GM12878 (cell line): ENCODE measurements at regions not wholly inside any gene's neighbourhood (a gene's known extent, or its start where the extent isn't known, plus 50 kb on each side); places are given as distances from the start of the nearest gene placed in this dataset.

Experiments used
- ATAC-seq: fragments of 200-7000 bp; cut with Tn5 transposase; 3 replicates; pipeline ENCODE4 v1.9.1; 2020; ENCODE audit warnings: mild to moderate bottlenecking, moderate library complexity
- BruUV-seq: library from RNA; stranded (reverse); fragments of 400-500 nt; replicated peaks from 2 replicates; lab custom pipeline; 2021; lab: Mats Ljungman, UMichigan
- CTCF ChIA-PET: fragments of 300-600 bp; sonication (Branson Sonifier 250); formaldehyde crosslinking; extraction: SDS; loops from one replicate; lab custom pipeline; 2021; ENCODE audit warnings: inconsistent platforms; lab: Yijun Ruan, JAX
- POLR2A ChIA-PET: fragments of 350-600 bp; formaldehyde crosslinking; extraction: SDS; loops from one replicate; lab custom pipeline; 2021; ENCODE audit warnings: inconsistent platforms; lab: Charles Lee
- RAD21 ChIA-PET: fragments of 300-600 bp; sonication (Branson Sonifier 250); formaldehyde crosslinking; loops from one replicate; lab custom pipeline; 2023; ENCODE audit warnings: antibody characterized with exemption; ENCODE audit not compliant: unreplicated experiment; lab: Charles Lee
- SMC1A ChIA-PET: fragments of 300-600 bp; sonication (Branson Sonifier 250); formaldehyde crosslinking; loops from one replicate; lab custom pipeline; 2023; ENCODE audit not compliant: unreplicated experiment, uncharacterized antibody; lab: Charles Lee
- DNase-seq: peaks from one replicate; pipeline ENCODE4 v3.0.0-alpha.2; 2011; ENCODE audit warnings: low read depth, low spot score
- FAIRE-seq: peaks from 3 replicates; lab custom pipeline; 2011; peaks lifted over from hg19 to GRCh38; lab: Jason Lieb, UNC
- H2AFZ ChIP-seq: 2 replicates; pipeline ENCODE4 v1.6.0; 2011; ENCODE audit warnings: low read depth, low read length, control low read depth; ENCODE audit not compliant: control insufficient read depth
- H3K27ac ChIP-seq: 2 replicates; pipeline ENCODE4 v1.5.1; 2011; ENCODE audit warnings: control low read depth; ENCODE audit not compliant: control insufficient read depth, insufficient read depth
- H3K27me3 ChIP-seq, 2 experiments: replicated peaks in 1 of 2; 2 replicates each; pipeline versions ENCODE4 v1.6.0 to v1.6.1; 2011; ENCODE audit warnings: low read length in 1 of 2; ENCODE audit not compliant: control insufficient read depth in 2 of 2, insufficient read depth in 2 of 2
- H3K36me3 ChIP-seq, 2 experiments: 2 replicates each; pipeline ENCODE4 v1.5.1; 2011; ENCODE audit warnings: low read length in 1 of 2; ENCODE audit not compliant: control insufficient read depth in 2 of 2, insufficient read depth in 2 of 2
- H3K4me1 ChIP-seq: 2 replicates; pipeline ENCODE4 v1.6.1; 2011; ENCODE audit warnings: mild to moderate bottlenecking, low read length, moderate library complexity, mixed read lengths; ENCODE audit not compliant: control insufficient read depth, insufficient read depth
- H3K4me2 ChIP-seq: 2 replicates; pipeline ENCODE4 v1.6.0; 2011; ENCODE audit warnings: control low read depth; ENCODE audit not compliant: control insufficient read depth, insufficient read depth
- H3K4me3 ChIP-seq: fragments of 200-600 bp; sonication (generic); 2 replicates; pipeline ENCODE4 v1.5.1; 2016
- H3K79me2 ChIP-seq: 2 replicates; pipeline ENCODE4 v1.6.0; 2011; ENCODE audit warnings: low read length; ENCODE audit not compliant: control insufficient read depth, insufficient read depth
- H3K9ac ChIP-seq: 2 replicates; pipeline ENCODE4 v1.8.0; 2011; ENCODE audit warnings: low read length, control low read depth, mixed read lengths; ENCODE audit not compliant: control insufficient read depth, insufficient read depth
- H3K9me3 ChIP-seq: replicated peaks from 3 replicates; pipeline ENCODE4 v1.5.1; 2011; ENCODE audit warnings: mild to moderate bottlenecking, low read length; ENCODE audit not compliant: control insufficient read depth, insufficient read depth
- H4K20me1 ChIP-seq: 2 replicates; pipeline ENCODE4 v1.6.0; 2011; ENCODE audit not compliant: control insufficient read depth, insufficient read depth
- ATF2 ChIP-seq: IDR thresholded peaks from 2 replicates; pipeline ENCODE4 v1.6.1; 2012; ENCODE audit warnings: low read length, inconsistent platforms
- BCL3 ChIP-seq: IDR thresholded peaks from 2 replicates; pipeline ENCODE4 v1.6.1; 2011; ENCODE audit warnings: borderline replicate concordance, low read depth, mild to moderate bottlenecking, moderate library complexity, low read length; ENCODE audit not compliant: insufficient read depth, poor library complexity, severe bottlenecking
- BRCA1 ChIP-seq: IDR thresholded peaks from 2 replicates; pipeline ENCODE4 v1.6.1; 2011; ENCODE audit warnings: low read depth, low read length, improper control_type of control experiment
- CUX1 ChIP-seq: IDR thresholded peaks from 2 replicates; pipeline ENCODE4 v1.6.1; 2012; ENCODE audit warnings: improper control_type of control experiment, low read depth, low read length; ENCODE audit not compliant: insufficient replicate concordance
- ESRRA ChIP-seq: IDR thresholded peaks from 2 replicates; pipeline ENCODE4 v1.6.1; 2012; ENCODE audit warnings: mild to moderate bottlenecking, low read length, improper control_type of control experiment
- KAT2A ChIP-seq: conservative IDR thresholded peaks from 2 replicates; pipeline ENCODE4 v1.6.1; 2011; ENCODE audit warnings: low read depth, low read length; ENCODE audit not compliant: control insufficient read depth
- NFYB ChIP-seq: IDR thresholded peaks from 2 replicates; pipeline ENCODE4 v1.6.1; 2011; ENCODE audit warnings: low read depth, mild to moderate bottlenecking, low read length, improper control_type of control experiment, moderate library complexity; ENCODE audit not compliant: insufficient read depth
- PAX5 ChIP-seq: IDR thresholded peaks from 2 replicates; pipeline ENCODE4 v1.6.1; 2011; ENCODE audit warnings: low read depth, low read length, borderline replicate concordance
- SIX5 ChIP-seq: IDR thresholded peaks from 2 replicates; pipeline ENCODE4 v1.6.1; 2011; ENCODE audit warnings: mild to moderate bottlenecking, low read depth, low read length, moderate library complexity; ENCODE audit not compliant: severe bottlenecking
- STAT1 ChIP-seq: fragments of 450-650 bp; conservative IDR thresholded peaks from 2 replicates; pipeline ENCODE4 v1.6.1; 2014; ENCODE audit warnings: antibody characterized with exemption, mild to moderate bottlenecking
- WRNIP1 ChIP-seq: IDR thresholded peaks from 2 replicates; pipeline ENCODE4 v1.6.1; 2011; ENCODE audit warnings: low read depth, low read length, improper control_type of control experiment, borderline replicate concordance
- ZZZ3 ChIP-seq: IDR thresholded peaks from 2 replicates; pipeline ENCODE4 v1.6.1; 2011; ENCODE audit warnings: low read depth; ENCODE audit not compliant: control insufficient read depth, insufficient read length
- WGBS: methylation state at CpG from one replicate; pipeline ENCODE4 v1.1.6; 2016; ENCODE audit warnings: low lambda C conversion rate; ENCODE audit not compliant: insufficient replicate concordance, insufficient coverage; ENCODE audit errors: missing lambda C conversion rate; 5-methylcytosine and 5-hydroxymethylcytosine counted together
- in situ Hi-C: fragments of 300-500 bp; cut with MboI; formaldehyde crosslinking; loops from 9 replicates; pipeline ENCODE4 v1.14.3; 2018; ENCODE audit warnings: mixed read lengths
- intact Hi-C: fragments of 100-400 bp; cut with micrococcal nuclease; formaldehyde crosslinking; loops from one replicate; pipeline ENCODE4 v1.14.2; 2022; ENCODE audit not compliant: unreplicated experiment

DNA sequence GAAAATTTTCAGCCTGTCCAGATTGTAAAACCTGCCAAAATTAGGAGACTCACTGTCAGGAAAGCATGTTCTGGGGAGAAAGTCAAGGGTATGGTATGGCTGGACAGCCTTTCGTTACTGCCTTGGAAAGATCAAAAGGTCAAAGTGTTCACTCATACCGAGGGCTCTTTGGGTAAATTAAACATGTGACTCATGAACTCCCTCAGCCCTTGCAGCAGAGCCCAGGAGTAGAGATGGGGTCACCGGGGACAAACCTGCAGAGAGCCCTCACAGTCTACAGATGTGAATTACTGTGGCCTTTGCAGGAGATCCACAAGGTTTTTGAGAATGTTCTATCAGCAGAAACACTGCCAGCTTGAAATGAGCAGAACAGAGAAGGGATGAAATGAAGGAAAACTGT, 275.7 kb downstream of the KLF6 start:
- ATAC-seq (no peak), DNase-seq (no peak), FAIRE-seq (no peak)
- intact Hi-C loops (no loop called here), in situ Hi-C loops (no loop called here)
- TF ChIP-seq ATF2 (no peak), ZZZ3 (no peak), KAT2A (no peak), SIX5 (no peak), WRNIP1 (no peak), BCL3 (no peak), PAX5 (no peak), ESRRA (no peak), CUX1 (no peak), STAT1 (no peak), BRCA1 (no peak), NFYB (no peak)
- no peak overlapping the region for H3K4me2 ChIP-seq
- H3K79me2 ChIP-seq = no peaks in the 10 kb centered on the region
- no peaks in the 10 kb centered on the region for H3K36me3 ChIP-seq
- WGBS = 31% methylated on average over 3 of the region's 3 CpGs
- CTCF ChIA-PET = no interaction called here
- H3K9me3 ChIP-seq = no peaks in the 10 kb centered on the region
- BruUV-seq = no TSS peak
- RAD21 ChIA-PET = no interaction called here
- no peaks in the 10 kb centered on the region for H3K27me3 ChIP-seq
- H3K9ac ChIP-seq = no peak overlapping the region
- POLR2A ChIA-PET = no interaction called here
- H2AFZ ChIP-seq = no peak overlapping the region
- H4K20me1 ChIP-seq = no peaks in the 10 kb centered on the region
- no peaks in the 10 kb centered on the region for H3K4me1 ChIP-seq
- no peak overlapping the region for H3K27ac ChIP-seq
- SMC1A ChIA-PET = no interaction called here
- H3K4me3 ChIP-seq = no peak overlapping the region
